IPS-18a (cell line): ENCODE measurements at regions not wholly inside any gene's neighbourhood (a gene's known extent, or its start where the extent isn't known, plus 50 kb on each side); places are given as distances from the start of the nearest gene placed in this dataset.

ENCODE experiments used
- H3K27ac ChIP-seq: one replicate; pipeline ENCODE4 v1.5.1; 2013; ENCODE audit warnings: low read length
- H3K27me3 ChIP-seq: one replicate; pipeline ENCODE4 v1.6.1; 2013; ENCODE audit warnings: mild to moderate bottlenecking, low read length; ENCODE audit not compliant: control insufficient read depth, insufficient read depth
- H3K36me3 ChIP-seq: one replicate; pipeline ENCODE4 v1.6.1; 2013; ENCODE audit warnings: low read depth, low read length; ENCODE audit not compliant: control insufficient read depth
- H3K4me1 ChIP-seq: one replicate; pipeline ENCODE4 v1.6.1; 2013; ENCODE audit warnings: low read depth, low read length; ENCODE audit not compliant: control insufficient read depth
- H3K4me3 ChIP-seq: one replicate; pipeline ENCODE4 v1.5.1; 2013; ENCODE audit warnings: low read length
- H3K9ac ChIP-seq: one replicate; pipeline ENCODE4 v1.6.1; 2013; ENCODE audit warnings: mild to moderate bottlenecking, low read length, moderate library complexity
- H3K9me3 ChIP-seq: one replicate; pipeline ENCODE4 v1.6.1; 2013; ENCODE audit warnings: low read depth, low read length; ENCODE audit not compliant: control insufficient read depth

GRCh38 chr22:27615408-27615807, 186.1 kb downstream of the MN1 start:
- H3K27ac ChIP-seq = no peak overlapping the region
- H3K9ac ChIP-seq = no peak overlapping the region
- no peaks in the 10 kb centered on the region for H3K9me3 ChIP-seq
- no peak overlapping the region for H3K4me3 ChIP-seq
- H3K36me3 ChIP-seq = no peaks in the 10 kb centered on the region
- H3K4me1 ChIP-seq = peaks cover 4% of the 10 kb centered on the region
- H3K27me3 ChIP-seq = no peaks in the 10 kb centered on the region

DNA sequence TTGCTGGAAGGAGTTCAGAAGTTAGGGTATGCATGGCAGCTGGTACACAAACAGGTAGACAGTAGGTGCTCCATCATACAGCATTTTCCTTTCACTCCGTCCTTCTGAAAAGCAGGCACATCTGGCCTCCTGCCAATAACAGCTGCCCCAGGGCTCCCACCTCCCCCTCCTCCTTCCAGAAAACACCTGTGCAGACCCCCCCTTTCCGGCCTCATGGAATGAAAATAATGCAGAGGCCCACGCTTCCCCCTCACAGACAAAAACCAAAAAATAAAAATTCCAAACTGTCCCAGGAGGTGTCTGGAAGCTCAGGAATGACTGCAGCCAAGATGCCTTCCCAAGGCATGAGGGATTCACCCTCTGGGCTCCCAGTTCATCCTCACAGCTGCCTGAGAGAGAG, 185.5 kb downstream of the MN1 start:
- Histone ChIP-seq H3K36me3 (no peaks in the 10 kb centered on the region), H3K4me3 (no peak overlapping the region), H3K9ac (no peak overlapping the region), H3K9me3 (no peaks in the 10 kb centered on the region), H3K4me1 (peaks cover 4% of the 10 kb centered on the region), H3K27ac (no peak overlapping the region), H3K27me3 (no peaks in the 10 kb centered on the region)

GRCh38 chr22:27617214-27617881, 184.2 kb downstream of the MN1 start:
- Histone ChIP-seq H3K36me3 (no peaks in the 10 kb centered on the region), H3K4me1 (no peaks in the 10 kb centered on the region), H3K9ac (no peak overlapping the region), H3K4me3 (no peak overlapping the region), H3K27ac (no peak overlapping the region), H3K9me3 (no peaks in the 10 kb centered on the region), H3K27me3 (no peaks in the 10 kb centered on the region)

DNA sequence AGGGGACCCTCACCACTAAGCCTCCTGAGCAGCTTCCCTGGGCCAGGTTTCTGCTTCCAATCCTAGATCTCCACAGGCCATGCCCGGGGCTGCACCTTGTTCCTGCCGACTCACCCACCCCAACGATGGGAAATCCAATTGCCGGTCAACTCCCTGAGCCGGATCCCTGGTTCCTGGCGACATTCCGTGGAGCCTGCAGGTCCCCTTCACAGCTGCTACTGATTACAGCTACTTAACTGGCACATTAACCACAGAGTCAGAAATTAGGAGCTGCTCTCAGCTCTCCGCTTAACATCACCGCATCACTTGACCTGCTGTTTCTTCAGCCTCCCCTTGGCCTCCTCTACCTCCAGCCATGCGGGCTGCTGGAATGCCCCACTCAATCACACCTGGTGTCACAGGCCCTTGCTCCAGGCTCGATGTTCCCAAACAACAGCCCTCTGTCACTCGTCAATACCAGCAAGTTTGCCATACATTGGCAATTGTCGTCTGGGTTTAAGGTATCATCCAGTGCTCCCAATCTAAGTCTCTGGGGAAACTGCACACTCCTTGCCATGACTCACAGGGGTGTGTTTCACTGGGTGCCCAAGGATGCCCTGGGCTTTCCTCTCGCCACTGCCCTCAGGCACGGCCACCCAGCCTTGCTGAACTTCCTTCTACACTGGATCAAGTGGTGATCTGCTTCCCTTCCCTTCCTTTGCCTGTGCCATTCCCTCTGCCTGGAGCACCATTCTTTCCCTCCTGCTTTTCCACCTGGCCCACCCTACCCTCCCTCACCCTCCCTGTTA, 181.0 kb downstream of the MN1 start:
- H3K36me3 ChIP-seq = no peaks in the 10 kb centered on the region
- H3K4me1 ChIP-seq = no peaks in the 10 kb centered on the region
- no peak overlapping the region for H3K27ac ChIP-seq
- no peaks in the 10 kb centered on the region for H3K9me3 ChIP-seq
- no peak overlapping the region for H3K9ac ChIP-seq
- H3K27me3 ChIP-seq = no peaks in the 10 kb centered on the region
- H3K4me3 ChIP-seq = no peak overlapping the region

- no peaks in the 10 kb centered on the region for H3K4me1 ChIP-seq
- H3K9ac ChIP-seq = no peak overlapping the region
- no peaks in the 10 kb centered on the region for H3K27me3 ChIP-seq
- H3K36me3 ChIP-seq = no peaks in the 10 kb centered on the region
- no peak overlapping the region for H3K4me3 ChIP-seq
- H3K9me3 ChIP-seq = no peaks in the 10 kb centered on the region
- H3K27ac ChIP-seq = no peak overlapping the region
Observed at GRCh38 chr22:27621486-27622070, 180.0 kb downstream of the MN1 start.

- no peak overlapping the region for H3K27ac ChIP-seq
Observed at GRCh38 chr22:27624042-27624441, 177.5 kb downstream of the MN1 start.

DNA sequence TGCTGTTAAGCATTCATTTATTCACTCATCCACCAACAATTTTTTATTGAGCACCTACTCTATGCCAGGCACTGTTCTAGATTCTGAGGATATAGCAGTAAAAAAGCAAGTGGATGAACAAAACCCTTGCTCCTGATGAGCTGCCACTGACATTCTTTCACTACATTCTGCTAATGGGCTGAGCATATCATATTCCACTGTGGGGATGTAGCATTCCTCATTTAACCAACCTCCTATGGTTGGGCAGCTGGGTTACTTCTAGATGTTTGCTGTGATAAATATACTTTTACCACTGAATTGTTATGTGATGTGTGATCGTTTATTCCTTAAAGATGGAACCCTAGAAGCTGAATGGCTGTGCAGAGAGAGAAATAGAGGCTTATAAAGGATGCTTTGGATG, 176.9 kb downstream of the MN1 start:
- Histone ChIP-seq H3K4me3 (no peak overlapping the region), H3K9me3 (no peaks in the 10 kb centered on the region), H3K27me3 (no peaks in the 10 kb centered on the region), H3K9ac (no peak overlapping the region), H3K36me3 (no peaks in the 10 kb centered on the region), H3K4me1 (no peaks in the 10 kb centered on the region), H3K27ac (no peak overlapping the region)

More at GRCh38 chr22:27624042-27624441, 177.5 kb downstream of the MN1 start:
- Histone ChIP-seq H3K4me1 (no peaks in the 10 kb centered on the region), H3K36me3 (no peaks in the 10 kb centered on the region), H3K4me3 (no peak overlapping the region), H3K9ac (no peak overlapping the region), H3K9me3 (no peaks in the 10 kb centered on the region), H3K27me3 (no peaks in the 10 kb centered on the region)

GRCh38 chr22:27625769-27626674, 175.5 kb downstream of the MN1 start:
- Histone ChIP-seq H3K9me3 (no peaks in the 10 kb centered on the region), H3K36me3 (no peaks in the 10 kb centered on the region), H3K4me1 (peaks cover 5% of the 10 kb centered on the region), H3K27ac (no peak overlapping the region), H3K27me3 (no peaks in the 10 kb centered on the region), H3K9ac (no peak overlapping the region), H3K4me3 (no peak overlapping the region)

DNA sequence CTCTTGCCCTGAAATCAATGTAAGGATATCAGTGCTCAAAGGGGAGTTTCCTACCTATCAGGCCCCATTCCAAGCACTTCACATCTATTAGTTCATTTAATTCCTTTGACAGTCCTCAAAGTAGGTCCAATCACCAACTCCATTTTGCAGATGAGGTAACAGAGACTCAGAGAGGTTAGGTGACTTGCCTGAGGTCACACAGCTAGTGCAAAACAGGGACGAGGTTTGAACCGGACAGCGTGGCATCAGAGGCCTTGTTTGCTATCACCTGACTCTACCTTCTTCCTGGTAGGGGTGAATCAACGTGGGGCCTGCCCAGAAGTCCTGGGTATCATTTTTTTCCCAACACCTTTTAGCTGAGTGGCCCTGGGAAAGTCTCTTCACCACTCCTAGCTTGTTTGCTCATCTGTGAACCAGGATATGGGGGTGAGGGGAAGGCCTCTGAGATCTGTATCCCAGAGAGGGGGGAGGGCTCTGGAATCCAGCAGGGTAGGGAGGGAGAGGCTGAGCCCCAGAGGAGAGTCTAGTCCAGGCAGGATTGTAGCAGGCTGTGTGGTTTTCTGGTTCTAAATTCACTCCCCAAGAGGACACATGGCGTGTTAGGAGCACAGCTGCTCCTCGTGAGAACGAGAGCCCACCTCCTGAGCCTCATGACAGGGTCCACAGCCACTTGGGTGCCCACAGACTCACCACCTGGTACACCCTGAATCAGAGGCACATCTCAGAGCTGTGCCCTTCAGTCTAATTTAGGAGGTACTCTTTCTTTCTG, 174.7 kb downstream of the MN1 start:
- Histone ChIP-seq H3K27ac (no peak overlapping the region), H3K9me3 (no peaks in the 10 kb centered on the region), H3K36me3 (no peaks in the 10 kb centered on the region), H3K4me3 (no peak overlapping the region), H3K27me3 (no peaks in the 10 kb centered on the region), H3K9ac (no peak overlapping the region), H3K4me1 (peaks cover 11% of the 10 kb centered on the region)

- no peak overlapping the region for H3K9ac ChIP-seq
- peaks cover 11% of the 10 kb centered on the region for H3K4me1 ChIP-seq
- H3K27me3 ChIP-seq = no peaks in the 10 kb centered on the region
Observed at GRCh38 chr22:27627444-27627833, 174.1 kb downstream of the MN1 start.

More at GRCh38 chr22:27627444-27627833, 174.1 kb downstream of the MN1 start:
- Histone ChIP-seq H3K9me3 (no peaks in the 10 kb centered on the region), H3K27ac (no peak overlapping the region), H3K4me3 (no peak overlapping the region), H3K36me3 (no peaks in the 10 kb centered on the region)
